ENCODE measurements at regions not wholly inside any gene's neighbourhood (a gene's known extent, or its start where the extent isn't known, plus 50 kb on each side); places are given as distances from the start of the nearest gene placed in this dataset.

DNA sequence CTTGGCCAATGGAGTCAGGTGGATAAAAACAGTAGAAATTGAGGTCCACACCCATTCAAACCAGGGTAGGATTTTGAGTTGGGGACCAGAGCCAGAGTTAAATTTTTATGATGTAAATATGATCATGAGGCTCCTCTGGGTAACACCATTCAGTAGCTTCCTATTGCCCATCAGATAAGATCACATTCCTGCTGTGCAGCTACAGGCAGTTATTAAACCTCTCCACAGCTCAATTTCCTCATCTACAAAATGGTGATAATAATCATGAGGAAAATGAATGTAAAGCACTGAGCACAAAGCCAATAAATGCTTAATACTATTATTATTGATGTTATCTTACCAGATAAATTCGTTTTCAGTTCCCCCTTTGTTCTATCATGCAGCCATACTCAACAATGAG is 432.0 kb downstream of the CAAP1 start:
- Histone ChIP-seq H3K27me3 (ENCODE audit: insufficient read depth, poor library complexity, severe bottlenecking) (no peaks in the 10 kb centered on the region), H3K27ac (replicated peaks) (no peak overlapping the region), H3K4me3 (replicated peaks; ENCODE audit: insufficient read depth, low read length) (no peak overlapping the region)
- TF ChIP-seq, protein P1, sequence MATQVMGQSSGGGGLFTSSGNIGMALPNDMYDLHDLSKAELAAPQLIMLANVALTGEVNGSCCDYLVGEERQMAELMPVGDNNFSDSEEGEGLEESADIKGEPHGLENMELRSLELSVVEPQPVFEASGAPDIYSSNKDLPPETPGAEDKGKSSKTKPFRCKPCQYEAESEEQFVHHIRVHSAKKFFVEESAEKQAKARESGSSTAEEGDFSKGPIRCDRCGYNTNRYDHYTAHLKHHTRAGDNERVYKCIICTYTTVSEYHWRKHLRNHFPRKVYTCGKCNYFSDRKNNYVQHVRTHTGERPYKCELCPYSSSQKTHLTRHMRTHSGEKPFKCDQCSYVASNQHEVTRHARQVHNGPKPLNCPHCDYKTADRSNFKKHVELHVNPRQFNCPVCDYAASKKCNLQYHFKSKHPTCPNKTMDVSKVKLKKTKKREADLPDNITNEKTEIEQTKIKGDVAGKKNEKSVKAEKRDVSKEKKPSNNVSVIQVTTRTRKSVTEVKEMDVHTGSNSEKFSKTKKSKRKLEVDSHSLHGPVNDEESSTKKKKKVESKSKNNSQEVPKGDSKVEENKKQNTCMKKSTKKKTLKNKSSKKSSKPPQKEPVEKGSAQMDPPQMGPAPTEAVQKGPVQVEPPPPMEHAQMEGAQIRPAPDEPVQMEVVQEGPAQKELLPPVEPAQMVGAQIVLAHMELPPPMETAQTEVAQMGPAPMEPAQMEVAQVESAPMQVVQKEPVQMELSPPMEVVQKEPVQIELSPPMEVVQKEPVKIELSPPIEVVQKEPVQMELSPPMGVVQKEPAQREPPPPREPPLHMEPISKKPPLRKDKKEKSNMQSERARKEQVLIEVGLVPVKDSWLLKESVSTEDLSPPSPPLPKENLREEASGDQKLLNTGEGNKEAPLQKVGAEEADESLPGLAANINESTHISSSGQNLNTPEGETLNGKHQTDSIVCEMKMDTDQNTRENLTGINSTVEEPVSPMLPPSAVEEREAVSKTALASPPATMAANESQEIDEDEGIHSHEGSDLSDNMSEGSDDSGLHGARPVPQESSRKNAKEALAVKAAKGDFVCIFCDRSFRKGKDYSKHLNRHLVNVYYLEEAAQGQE (IDR thresholded peaks at IDR 0.05; ENCODE audit: insufficient replicate concordance, low read depth), result no peak
- TF ChIP-seq POLR2AphosphoS5 (IDR thresholded peaks at IDR 0.05; ENCODE audit: low read depth) (no peak), SPI1 (IDR thresholded peaks at IDR 0.05; ENCODE audit: borderline replicate concordance, low read depth) (no peak), GABPA (IDR thresholded peaks at IDR 0.05; ENCODE audit: low read depth) (no peak)
- TF ChIP-seq, protein P2, sequence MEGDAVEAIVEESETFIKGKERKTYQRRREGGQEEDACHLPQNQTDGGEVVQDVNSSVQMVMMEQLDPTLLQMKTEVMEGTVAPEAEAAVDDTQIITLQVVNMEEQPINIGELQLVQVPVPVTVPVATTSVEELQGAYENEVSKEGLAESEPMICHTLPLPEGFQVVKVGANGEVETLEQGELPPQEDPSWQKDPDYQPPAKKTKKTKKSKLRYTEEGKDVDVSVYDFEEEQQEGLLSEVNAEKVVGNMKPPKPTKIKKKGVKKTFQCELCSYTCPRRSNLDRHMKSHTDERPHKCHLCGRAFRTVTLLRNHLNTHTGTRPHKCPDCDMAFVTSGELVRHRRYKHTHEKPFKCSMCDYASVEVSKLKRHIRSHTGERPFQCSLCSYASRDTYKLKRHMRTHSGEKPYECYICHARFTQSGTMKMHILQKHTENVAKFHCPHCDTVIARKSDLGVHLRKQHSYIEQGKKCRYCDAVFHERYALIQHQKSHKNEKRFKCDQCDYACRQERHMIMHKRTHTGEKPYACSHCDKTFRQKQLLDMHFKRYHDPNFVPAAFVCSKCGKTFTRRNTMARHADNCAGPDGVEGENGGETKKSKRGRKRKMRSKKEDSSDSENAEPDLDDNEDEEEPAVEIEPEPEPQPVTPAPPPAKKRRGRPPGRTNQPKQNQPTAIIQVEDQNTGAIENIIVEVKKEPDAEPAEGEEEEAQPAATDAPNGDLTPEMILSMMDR (IDR thresholded peaks at IDR 0.05; ENCODE audit: insufficient read depth, low read length), result no peak
- no peak for DNase-seq (ENCODE audit: low read depth in 1 of 2, low spot score in 1 of 2)

DNA sequence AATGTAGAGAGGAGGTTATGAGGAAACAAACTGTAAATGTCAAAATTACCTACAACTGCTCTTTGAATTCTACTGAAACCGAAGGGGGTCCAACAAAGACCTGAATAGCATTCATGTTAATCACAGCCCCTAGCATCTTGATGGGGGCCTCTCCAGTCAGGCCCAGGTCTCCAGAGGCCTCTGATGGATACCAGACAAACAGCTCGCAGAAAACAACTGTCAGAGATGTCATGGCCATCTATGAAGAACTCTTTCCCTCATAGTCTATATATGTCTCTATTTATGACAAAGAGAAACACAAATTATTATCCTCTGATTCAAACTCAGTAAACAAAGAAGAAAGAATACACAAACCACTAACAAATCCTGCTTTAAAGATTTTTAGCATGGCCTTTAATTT is 432.6 kb downstream of the CAAP1 start:
- DNase-seq (ENCODE audit: low read depth in 1 of 2, low spot score in 1 of 2), result no peak
- Histone ChIP-seq H3K27ac (replicated peaks) (no peak overlapping the region), H3K27me3 (ENCODE audit: insufficient read depth, poor library complexity, severe bottlenecking) (no peaks in the 10 kb centered on the region), H3K4me3 (replicated peaks; ENCODE audit: insufficient read depth, low read length) (no peak overlapping the region)
- TF ChIP-seq POLR2AphosphoS5 (IDR thresholded peaks at IDR 0.05; ENCODE audit: low read depth), result no peak
- TF ChIP-seq, protein P2 (IDR thresholded peaks at IDR 0.05; ENCODE audit: insufficient read depth, low read length), result no peak
- no peak for TF ChIP-seq GABPA (IDR thresholded peaks at IDR 0.05; ENCODE audit: low read depth)
- TF ChIP-seq, protein P1 (IDR thresholded peaks at IDR 0.05; ENCODE audit: insufficient replicate concordance, low read depth), result no peak
- TF ChIP-seq SPI1 (IDR thresholded peaks at IDR 0.05; ENCODE audit: borderline replicate concordance, low read depth), result no peak

DNA sequence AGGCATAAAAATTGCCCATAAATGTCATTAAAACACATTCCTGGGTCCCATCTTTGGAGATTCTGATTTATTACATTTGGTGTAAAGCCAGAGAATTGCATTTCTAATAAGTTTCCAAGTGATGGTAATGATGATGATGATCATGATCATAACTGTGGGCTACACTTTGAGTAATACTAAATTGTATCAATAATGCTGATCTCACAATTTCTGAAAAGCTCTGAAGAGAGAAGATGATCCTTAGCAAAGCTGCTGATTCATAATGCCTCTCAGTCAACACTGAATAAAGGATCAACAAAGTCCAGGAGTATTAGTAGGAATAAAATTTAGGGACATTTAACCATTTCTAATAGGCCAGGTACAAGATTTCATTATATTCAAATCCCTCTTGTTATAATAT is 434.5 kb downstream of the CAAP1 start:
- DNase-seq (ENCODE audit: low read depth in 1 of 2, low spot score in 1 of 2), result no peak
- Histone ChIP-seq H3K27ac (replicated peaks) (no peak overlapping the region), H3K27me3 (ENCODE audit: insufficient read depth, poor library complexity, severe bottlenecking) (no peaks in the 10 kb centered on the region), H3K4me3 (replicated peaks; ENCODE audit: insufficient read depth, low read length) (no peak overlapping the region)
- no peak for TF ChIP-seq GABPA (IDR thresholded peaks at IDR 0.05; ENCODE audit: low read depth)
- no peak for TF ChIP-seq POLR2AphosphoS5 (IDR thresholded peaks at IDR 0.05; ENCODE audit: low read depth)
- TF ChIP-seq SPI1 (IDR thresholded peaks at IDR 0.05; ENCODE audit: borderline replicate concordance, low read depth), result no peak
- TF ChIP-seq, protein P2 (IDR thresholded peaks at IDR 0.05; ENCODE audit: insufficient read depth, low read length), result no peak
- TF ChIP-seq, protein P1 (IDR thresholded peaks at IDR 0.05; ENCODE audit: insufficient replicate concordance, low read depth), result no peak
